Loucy (cell line): ENCODE measurements at regions not wholly inside any gene's neighbourhood (a gene's known extent, or its start where the extent isn't known, plus 50 kb on each side); places are given as distances from the start of the nearest gene placed in this dataset.

Source experiments
- EZH2phosphoT487 ChIP-seq: fragments of 200-600 bp; IDR thresholded peaks from 2 replicates; pipeline ENCODE4 v1.6.1; 2018; ENCODE audit warnings: antibody characterized with exemption, mild to moderate bottlenecking, moderate library complexity, borderline replicate concordance
- TF ChIP-seq, protein P1 (sequence below): fragments of 200-600 bp; sonication (generic); conservative IDR thresholded peaks from 2 replicates; pipeline ENCODE4 v1.5.1; 2014; ENCODE audit warnings: mild to moderate bottlenecking, antibody characterized with exemption, low read length

DNA sequence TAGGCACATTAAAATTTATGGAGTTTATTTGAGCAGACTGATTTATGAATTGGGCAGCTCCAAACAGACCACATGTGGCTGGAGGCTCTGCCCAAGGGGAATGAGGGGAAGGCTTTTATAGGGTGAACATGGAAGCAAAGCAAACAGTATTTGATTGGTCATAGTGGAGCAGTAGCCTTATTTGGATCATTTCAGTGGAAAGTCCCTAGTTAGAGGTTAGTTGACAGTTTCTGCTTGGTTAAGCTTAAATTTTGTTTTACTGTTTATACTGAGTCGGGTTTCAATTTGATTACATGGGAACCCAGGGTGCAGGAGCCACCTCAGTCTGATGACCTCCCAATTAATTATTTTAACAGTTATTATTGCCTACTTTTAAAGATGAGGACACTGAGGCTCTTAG lies 140.5 kb downstream of the NDFIP2 start:
- TF ChIP-seq, protein P1, sequence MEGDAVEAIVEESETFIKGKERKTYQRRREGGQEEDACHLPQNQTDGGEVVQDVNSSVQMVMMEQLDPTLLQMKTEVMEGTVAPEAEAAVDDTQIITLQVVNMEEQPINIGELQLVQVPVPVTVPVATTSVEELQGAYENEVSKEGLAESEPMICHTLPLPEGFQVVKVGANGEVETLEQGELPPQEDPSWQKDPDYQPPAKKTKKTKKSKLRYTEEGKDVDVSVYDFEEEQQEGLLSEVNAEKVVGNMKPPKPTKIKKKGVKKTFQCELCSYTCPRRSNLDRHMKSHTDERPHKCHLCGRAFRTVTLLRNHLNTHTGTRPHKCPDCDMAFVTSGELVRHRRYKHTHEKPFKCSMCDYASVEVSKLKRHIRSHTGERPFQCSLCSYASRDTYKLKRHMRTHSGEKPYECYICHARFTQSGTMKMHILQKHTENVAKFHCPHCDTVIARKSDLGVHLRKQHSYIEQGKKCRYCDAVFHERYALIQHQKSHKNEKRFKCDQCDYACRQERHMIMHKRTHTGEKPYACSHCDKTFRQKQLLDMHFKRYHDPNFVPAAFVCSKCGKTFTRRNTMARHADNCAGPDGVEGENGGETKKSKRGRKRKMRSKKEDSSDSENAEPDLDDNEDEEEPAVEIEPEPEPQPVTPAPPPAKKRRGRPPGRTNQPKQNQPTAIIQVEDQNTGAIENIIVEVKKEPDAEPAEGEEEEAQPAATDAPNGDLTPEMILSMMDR, result no peak
- no peak for TF ChIP-seq EZH2phosphoT487
